Activated CD4-positive, alpha-beta T cell treated with anti-CD3 and anti-CD28 coated beads, Interleukin-2, Interleukin-6, amounts not matched to agents 100 ng/mL and 50 ng/mL, durations not matched to agents 16 hours and 8 hours (primary cell): ENCODE measurements at regions not wholly inside any gene's neighbourhood (a gene's known extent, or its start where the extent isn't known, plus 50 kb on each side); places are given as distances from the start of the nearest gene placed in this dataset.
"Not testable (repeated sequence)": the region's sequence is repeated elsewhere in the genome, so short reads cannot be mapped to it uniquely, and the experiment has no call there.

Source experiments
- DNase-seq: peaks from one replicate; pipeline ENCODE4 v3.0.0-alpha.2; 2020

GRCh38 chr19:23597661-23598060 lies 89.4 kb downstream of the ZNF675 start:
- no peak for DNase-seq

GRCh38 chr19:23596872-23597271 lies 90.1 kb downstream of the ZNF675 start:
- DNase-seq, result no peak

- not testable (repeated sequence) for DNase-seq
These were observed 92.7 kb downstream of the ZNF675 start for GRCh38 chr19:23594311-23594710.

- no peak for DNase-seq
These were observed 99.5 kb downstream of the ZNF675 start for GRCh38 chr19:23587546-23587945.

GRCh38 chr19:23577501-23577900 lies 109.5 kb downstream of the ZNF675 start:
- no peak for DNase-seq

- no peak for DNase-seq
These were observed 115.8 kb downstream of the ZNF675 start for GRCh38 chr19:23571175-23571574.

GRCh38 chr19:23568116-23568515 lies 118.9 kb downstream of the ZNF675 start:
- DNase-seq, result not testable (repeated sequence)

- DNase-seq, result no peak
These were observed 121.8 kb downstream of the ZNF675 start for GRCh38 chr19:23565256-23565655.

- no peak for DNase-seq
These were observed 123.7 kb downstream of the ZNF675 start for GRCh38 chr19:23563326-23563725.

- DNase-seq, result no peak
These were observed 125.7 kb downstream of the ZNF675 start for GRCh38 chr19:23561341-23561740.

- DNase-seq, result no peak
These were observed 127.0 kb downstream of the ZNF675 start for GRCh38 chr19:23560051-23560450.

GRCh38 chr19:23558541-23558940 lies 128.5 kb downstream of the ZNF675 start:
- no peak for DNase-seq

- no peak for DNase-seq
These were observed 129.6 kb downstream of the ZNF675 start for GRCh38 chr19:23557381-23557780.

GRCh38 chr19:23554548-23554947 lies 132.5 kb downstream of the ZNF675 start:
- no peak for DNase-seq

- not testable (repeated sequence) for DNase-seq
These were observed 136.9 kb downstream of the ZNF675 start for GRCh38 chr19:23550102-23550501.

GRCh38 chr19:23547816-23548430 lies 139.1 kb downstream of the ZNF675 start:
- DNase-seq, result no peak

GRCh38 chr19:23547156-23547555 lies 139.9 kb downstream of the ZNF675 start:
- DNase-seq, result no peak

GRCh38 chr19:23543351-23543750 lies 143.7 kb downstream of the ZNF675 start:
- no peak for DNase-seq

GRCh38 chr19:23542562-23542961 lies 144.4 kb downstream of the ZNF675 start:
- DNase-seq, result no peak

GRCh38 chr19:23541991-23542390 lies 145.0 kb downstream of the ZNF675 start:
- no peak for DNase-seq

GRCh38 chr19:23540180-23540579 lies 144.9 kb upstream of the ZNF91 start:
- DNase-seq, result not testable (repeated sequence)

GRCh38 chr19:23539499-23539898 lies 144.2 kb upstream of the ZNF91 start:
- DNase-seq, result no peak

- not testable (repeated sequence) for DNase-seq
These were observed 141.9 kb upstream of the ZNF91 start for GRCh38 chr19:23537136-23537535.

- not testable (repeated sequence) for DNase-seq
These were observed 141.1 kb upstream of the ZNF91 start for GRCh38 chr19:23536341-23536740.

- not testable (repeated sequence) for DNase-seq
These were observed 140.6 kb upstream of the ZNF91 start for GRCh38 chr19:23535901-23536300.
